Upper lobe of left lung (tissue), 6 donors: ENCODE measurements at regions not wholly inside any gene's neighbourhood (a gene's known extent, or its start where the extent isn't known, plus 50 kb on each side); places are given as distances from the start of the nearest gene placed in this dataset.

Experiments
- ATAC-seq, 2 donors: fragments of 200-7000 bp; cut with Tn5 transposase; one replicate each; pipeline ENCODE4 v1.9.1; 2022; ENCODE audit warnings: mild to moderate bottlenecking in 2 of 2, moderate library complexity in 2 of 2; ENCODE audit not compliant: low FRiP score in 2 of 2
- DNase-seq, 2 donors: peaks; one replicate each; pipeline ENCODE4 v3.0.0-alpha.2; 2019 to 2020
- H3K27ac ChIP-seq, 4 donors: fragments of 200-600 bp; sonication (generic); one replicate each; pipeline ENCODE4 v1.5.1; 2016 to 2019
- H3K27me3 ChIP-seq, 4 donors: fragments of 200-600 bp; sonication (generic); one replicate each; pipeline ENCODE4 v1.5.1; 2017 to 2019
- H3K36me3 ChIP-seq, 4 donors: fragments of 200-600 bp; sonication (generic); one replicate each; pipeline ENCODE4 v1.5.1; 2016 to 2019
- H3K4me1 ChIP-seq, 4 donors: fragments of 200-600 bp; sonication (generic); one replicate each; pipeline ENCODE4 v1.5.1; 2018 to 2019
- H3K4me3 ChIP-seq, 4 donors: fragments of 200-600 bp; sonication (generic); one replicate each; pipeline ENCODE4 v1.5.1; 2017 to 2019; ENCODE audit warnings: mild to moderate bottlenecking in 2 of 4, moderate library complexity in 1 of 4
- H3K9me3 ChIP-seq, 4 donors: fragments of 200-600 bp; sonication (generic); one replicate each; pipeline ENCODE4 v1.5.1; 2018 to 2019
- CTCF ChIP-seq, 6 experiments: fragments of 450-650 bp in 4 of 6; fragments of 200-600 bp in 2 of 6; sonication (generic) in 2 of 6; IDR thresholded peaks; one replicate each; pipeline ENCODE4 v1.5.1; 2016 to 2019; ENCODE audit warnings: antibody characterized with exemption in 6 of 6
- EP300 ChIP-seq, 4 donors: sonication (generic); formaldehyde crosslinking; IDR thresholded peaks; one replicate each; pipeline ENCODE4 v1.5.1; 2017; ENCODE audit warnings: antibody characterized with exemption in 4 of 4, control low read depth in 2 of 4
- POLR2A ChIP-seq, 4 donors: fragments of 450-650 bp; IDR thresholded peaks; one replicate each; pipeline ENCODE4 v1.5.1; 2016 to 2017; ENCODE audit warnings: antibody characterized with exemption in 4 of 4, mild to moderate bottlenecking in 2 of 4
- POLR2AphosphoS5 ChIP-seq, 2 donors: sonication (generic); formaldehyde crosslinking; IDR thresholded peaks; one replicate each; pipeline ENCODE4 v1.5.1; 2017; ENCODE audit warnings: antibody characterized with exemption in 2 of 2
- WGBS, 2 donors: methylation state at CpG; one replicate each; pipeline ENCODE4 v1.1.5; 2017 to 2018; 5-methylcytosine and 5-hydroxymethylcytosine counted together
- donor health status: DM: no; HTN: no; CAD: no; lungs with moderate emphysema.
- donor health status: DM: no; HTN: yes; CAD: no; lungs with severe emphysema.

- no peak overlapping the region for H3K27ac ChIP-seq
- H3K36me3 ChIP-seq = no peaks in the 10 kb centered on the region
- DNase-seq = no peak
- H3K4me3 ChIP-seq = no peak overlapping the region
- WGBS, 2 donors = 89 to 92% methylated on average over 1 of the region's 1 CpG
- ATAC-seq = no peak
- TF ChIP-seq POLR2A (IDR thresholded peaks at IDR 0.05) (no peak), POLR2AphosphoS5 (IDR thresholded peaks at IDR 0.05) (no peak), EP300 (IDR thresholded peaks at IDR 0.05) (no peak), CTCF (IDR thresholded peaks at IDR 0.05) (no peak)
- H3K9me3 ChIP-seq = no peaks in the 10 kb centered on the region
- H3K4me1 ChIP-seq = peaks cover 0 to 8% (median 6%) of the 10 kb centered on the region in 4 donors
- H3K27me3 ChIP-seq = no peaks in the 10 kb centered on the region
Measured at GRCh38 chr11:128182844-128183243, 404.5 kb downstream of the ETS1 start.

GRCh38 chr11:128181984-128182383 is 405.4 kb downstream of the ETS1 start:
- TF ChIP-seq POLR2AphosphoS5 (IDR thresholded peaks at IDR 0.05) = no peak
- no peak for TF ChIP-seq CTCF (IDR thresholded peaks at IDR 0.05)
- no peak for TF ChIP-seq POLR2A (IDR thresholded peaks at IDR 0.05)
- H3K9me3 ChIP-seq = no peaks in the 10 kb centered on the region
- H3K36me3 ChIP-seq = no peaks in the 10 kb centered on the region
- peaks cover 0 to 8% (median 6%) of the 10 kb centered on the region in 4 donors for H3K4me1 ChIP-seq
- WGBS, 2 donors = 93 to 96% methylated on average over 5 of the region's 5 CpGs
- no peak overlapping the region for H3K4me3 ChIP-seq
- no peak overlapping the region for H3K27ac ChIP-seq
- ATAC-seq = no peak
- no peaks in the 10 kb centered on the region for H3K27me3 ChIP-seq
- DNase-seq = no peak

- 68 to 71% methylated on average over 4 of the region's 4 CpGs for WGBS, 2 donors
- DNase-seq = no peak
Measured at GRCh38 chr11:128181088-128181480, 406.3 kb downstream of the ETS1 start.

GRCh38 chr11:128180441-128181087 is 406.8 kb downstream of the ETS1 start:
- Histone ChIP-seq H3K36me3 (no peaks in the 10 kb centered on the region), H3K4me3 (no peak overlapping the region), H3K9me3 (no peaks in the 10 kb centered on the region), H3K4me1 (peaks cover 0 to 8% (median 6%) of the 10 kb centered on the region in 4 donors), H3K27ac (no peak overlapping the region), H3K27me3 (no peaks in the 10 kb centered on the region)
- DNase-seq = no peak
- 73 to 77% methylated on average over 5 of the region's 5 CpGs for WGBS, 2 donors
- TF ChIP-seq CTCF (IDR thresholded peaks at IDR 0.05) (no peak), POLR2AphosphoS5 (IDR thresholded peaks at IDR 0.05) (no peak), POLR2A (IDR thresholded peaks at IDR 0.05) (no peak), EP300 (IDR thresholded peaks at IDR 0.05) (no peak)
- peak in 1 of 2 donors; percentile 10 for ATAC-seq

More at GRCh38 chr11:128181088-128181480, 406.3 kb downstream of the ETS1 start:
- no peak for ATAC-seq
- Histone ChIP-seq H3K27me3 (no peaks in the 10 kb centered on the region), H3K27ac (no peak overlapping the region), H3K9me3 (no peaks in the 10 kb centered on the region), H3K36me3 (no peaks in the 10 kb centered on the region), H3K4me1 (peaks cover 0 to 8% (median 6%) of the 10 kb centered on the region in 4 donors), H3K4me3 (no peak overlapping the region)
- no peak for TF ChIP-seq POLR2A (IDR thresholded peaks at IDR 0.05)
- no peak for TF ChIP-seq EP300 (IDR thresholded peaks at IDR 0.05)
- TF ChIP-seq POLR2AphosphoS5 (IDR thresholded peaks at IDR 0.05) = no peak
- no peak for TF ChIP-seq CTCF (IDR thresholded peaks at IDR 0.05)

- peaks cover 0 to 8% (median 6%) of the 10 kb centered on the region in 4 donors for H3K4me1 ChIP-seq
- TF ChIP-seq POLR2AphosphoS5 (IDR thresholded peaks at IDR 0.05) (no peak), POLR2A (IDR thresholded peaks at IDR 0.05) (no peak), CTCF (IDR thresholded peaks at IDR 0.05) (no peak), EP300 (IDR thresholded peaks at IDR 0.05) (no peak)
- no peaks in the 10 kb centered on the region for H3K9me3 ChIP-seq
- no peaks in the 10 kb centered on the region for H3K36me3 ChIP-seq
- no peaks in the 10 kb centered on the region for H3K27me3 ChIP-seq
- DNase-seq (no peak), ATAC-seq (no peak)
- H3K4me3 ChIP-seq = no peak overlapping the region
- no peak overlapping the region for H3K27ac ChIP-seq
- WGBS, 2 donors = 78 to 92% methylated on average over 1 of the region's 1 CpG
Measured at GRCh38 chr11:128179512-128179911, 407.8 kb downstream of the ETS1 start.
